ENCODE measurements at regions not wholly inside any gene's neighbourhood (a gene's known extent, or its start where the extent isn't known, plus 50 kb on each side); places are given as distances from the start of the nearest gene placed in this dataset.

DNA sequence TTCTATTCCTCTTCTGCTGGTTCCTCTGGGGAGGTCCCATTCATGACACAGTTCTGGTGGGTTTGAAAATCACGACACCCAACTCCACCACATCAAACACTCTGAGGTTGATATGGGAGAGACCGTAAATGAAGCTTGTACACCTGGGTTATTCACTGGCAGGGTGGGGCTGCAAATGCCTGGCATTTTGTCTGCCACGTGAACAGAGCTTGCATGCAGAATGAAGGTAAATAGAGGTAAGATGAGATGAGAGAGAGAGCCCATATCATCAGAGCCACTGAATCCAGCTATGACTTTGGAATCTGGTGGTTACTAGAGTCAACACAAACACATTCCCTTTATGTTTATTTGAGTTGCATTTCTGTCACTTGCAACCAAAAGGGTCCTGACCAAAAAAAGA is 97.4 kb downstream of the BANF2 start:
- Histone ChIP-seq H3K4me1 (replicated peaks in 1 of 4; ENCODE audit: control insufficient read depth in 3 of 4, insufficient read depth in 4 of 4, low read length in 3 of 4) (no peaks in the 10 kb centered on the region), H3K23me2 (ENCODE audit: low read depth, low read length) (no peaks in the 10 kb centered on the region), H2AK5ac (ENCODE audit: low read depth, low read length) (no peak overlapping the region), H3K14ac (ENCODE audit: insufficient read length) (no peak overlapping the region), H2BK120ac (replicated peaks; ENCODE audit: low read depth, low read length) (no peak overlapping the region), H3K79me1 (ENCODE audit: low read depth, low read length) (no peaks in the 10 kb centered on the region), H3K23ac (ENCODE audit: insufficient read length) (no peak overlapping the region), H2BK5ac (ENCODE audit: low read depth, low read length) (no peak overlapping the region), H4K91ac (replicated peaks; ENCODE audit: insufficient read length, low read length) (no peak overlapping the region), H4K20me1 (replicated peaks in 1 of 2; ENCODE audit: control insufficient read depth in 1 of 2, insufficient read depth in 2 of 2, low read length in 2 of 2) (no peaks in the 10 kb centered on the region), H4K8ac (ENCODE audit: extremely low read depth, insufficient read depth, low read length) (no peak overlapping the region), H3K4me2 (ENCODE audit: insufficient read depth in 1 of 2, low read depth in 2 of 2, low read length in 2 of 2) (no peak overlapping the region), H3K9ac (replicated peaks in 1 of 4; ENCODE audit: extremely low read depth in 1 of 4, low read depth in 3 of 4, low read length in 3 of 4) (no peak overlapping the region), H3K79me2 (ENCODE audit: control insufficient read depth in 1 of 2, insufficient read depth in 2 of 2, low read length in 2 of 2) (no peaks in the 10 kb centered on the region), H4K5ac (ENCODE audit: insufficient read length, low read depth, low read length) (no peak overlapping the region), H2BK15ac (ENCODE audit: low read length) (no peak overlapping the region), H2BK20ac (ENCODE audit: low read length) (no peak overlapping the region), H2BK12ac (ENCODE audit: low read depth, low read length) (no peak overlapping the region), H2AFZ (ENCODE audit: low read length) (no peak overlapping the region), H3K9me3 (ENCODE audit: insufficient read depth in 2 of 2, low read depth in 1 of 2, low read length in 1 of 2) (peaks cover 6 to 8% of the 10 kb centered on the region in 2 experiments), H3K4ac (replicated peaks; ENCODE audit: insufficient read length, low read depth, low read length) (no peak overlapping the region), H3K27ac (ENCODE audit: low read depth, low read length) (no peak overlapping the region), H3K56ac (replicated peaks; ENCODE audit: insufficient read length, low read depth, low read length) (no peak overlapping the region), H3K36me3 (ENCODE audit: control insufficient read depth in 2 of 4, insufficient read depth in 4 of 4, low read length in 3 of 4) (no peaks in the 10 kb centered on the region; a peak in 1 of 8 replicates), H3K4me3 (ENCODE audit: extremely low read depth in 1 of 4, insufficient read depth in 2 of 4, low read depth in 3 of 4, low read length in 4 of 4) (no peak overlapping the region), H3K27me3 (replicated peaks in 1 of 4; ENCODE audit: control insufficient read depth in 3 of 4, extremely low read depth in 1 of 4, insufficient read depth in 3 of 4, low read length in 3 of 4) (no peaks in the 10 kb centered on the region), H3K18ac (ENCODE audit: extremely low read depth, low read length) (no peak overlapping the region)
- ChIA-PET CTCF (ENCODE audit: partially characterized antibody) (interaction anchor here (0.6 to 2.9 kb wide), 7 partner anchors 10 to 104 kb away, joined by 3 to 11 read pairs (median 3); no protein-coding TSS in a partner anchor), POLR2A (ENCODE audit: partially characterized antibody) (no interaction called here)
- no peak for DNase-seq (ENCODE audit: low read depth in 1 of 2, low spot score in 2 of 2)
- 92% methylated on average over 3 of the region's 3 CpGs; no CpG with 5 or more reads in 1 of the 2 experiments for WGBS, 2 experiments (ENCODE audit: extremely low coverage in 1 of 2, insufficient coverage in 1 of 2, insufficient read length in 1 of 2, insufficient replicate concordance in 2 of 2, low coverage in 1 of 2, low lambda C conversion rate in 2 of 2, missing lambda C conversion rate in 1 of 2)
- no peak for FAIRE-seq
- TF ChIP-seq SRF (IDR thresholded peaks at IDR 0.05; ENCODE audit: low read depth, low read length) (no peak), JUN (IDR thresholded peaks at IDR 0.05; ENCODE audit: low read depth, low read length) (no peak), MAX (IDR thresholded peaks at IDR 0.05) (no peak), TEAD4 (IDR thresholded peaks at IDR 0.05; ENCODE audit: low read depth, low read length) (no peak), ZNF274 (IDR thresholded peaks at IDR 0.05; ENCODE audit: borderline replicate concordance, extremely low read depth, low read length) (no peak)
- TF ChIP-seq, protein P1, sequence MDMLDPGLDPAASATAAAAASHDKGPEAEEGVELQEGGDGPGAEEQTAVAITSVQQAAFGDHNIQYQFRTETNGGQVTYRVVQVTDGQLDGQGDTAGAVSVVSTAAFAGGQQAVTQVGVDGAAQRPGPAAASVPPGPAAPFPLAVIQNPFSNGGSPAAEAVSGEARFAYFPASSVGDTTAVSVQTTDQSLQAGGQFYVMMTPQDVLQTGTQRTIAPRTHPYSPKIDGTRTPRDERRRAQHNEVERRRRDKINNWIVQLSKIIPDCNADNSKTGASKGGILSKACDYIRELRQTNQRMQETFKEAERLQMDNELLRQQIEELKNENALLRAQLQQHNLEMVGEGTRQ (IDR thresholded peaks at IDR 0.05; ENCODE audit: low read length) = no peak

All from H1 (cell line).